Vagina (tissue), 2 donors: ENCODE measurements at regions not wholly inside any gene's neighbourhood (a gene's known extent, or its start where the extent isn't known, plus 50 kb on each side); places are given as distances from the start of the nearest gene placed in this dataset.
"Not testable (repeated sequence)": the region's sequence is repeated elsewhere in the genome, so short reads cannot be mapped to it uniquely, and the experiment has no call there.

Experiments
- DNase-seq, 2 donors: peaks; one replicate each; pipeline ENCODE4 v3.0.0-alpha.2; 2017; ENCODE audit errors: extremely low spot score in 2 of 2
- H3K27ac ChIP-seq: fragments of 200-600 bp; sonication (generic); one replicate; pipeline ENCODE4 v1.5.1; 2019
- H3K27me3 ChIP-seq: fragments of 200-600 bp; sonication (generic); one replicate; pipeline ENCODE4 v1.5.1; 2019
- H3K36me3 ChIP-seq, 2 donors: fragments of 200-600 bp; sonication (generic); one replicate each; pipeline ENCODE4 v1.5.1; 2017 to 2019
- H3K4me1 ChIP-seq: fragments of 200-600 bp; sonication (generic); one replicate; pipeline ENCODE4 v1.5.1; 2019
- H3K4me3 ChIP-seq, 2 donors: fragments of 200-600 bp; sonication (generic); 1 replicate in 1 of 2; 2 replicates in 1 of 2; pipeline ENCODE4 v1.5.1; 2016 to 2019
- H3K9me3 ChIP-seq: fragments of 200-600 bp; sonication (generic); one replicate; pipeline ENCODE4 v1.5.1; 2019
- POLR2A ChIP-seq, 2 donors: fragments of 450-650 bp; IDR thresholded peaks; one replicate each; pipeline ENCODE4 v1.6.1; 2017; ENCODE audit warnings: antibody characterized with exemption in 2 of 2, mild to moderate bottlenecking in 2 of 2, moderate library complexity in 2 of 2
- POLR2AphosphoS5 ChIP-seq, 2 donors: sonication (generic); formaldehyde crosslinking; IDR thresholded peaks; one replicate each; pipeline ENCODE4 v1.9.0; 2017; ENCODE audit warnings: antibody characterized with exemption in 2 of 2, mild to moderate bottlenecking in 2 of 2, low read depth in 1 of 2; ENCODE audit not compliant: insufficient read depth in 1 of 2
- intact Hi-C: fragments of 100-400 bp; cut with DNase I; formaldehyde crosslinking; loops from one replicate; pipeline ENCODE4 v1.15.1; 2023
- TF ChIP-seq, protein P1 (sequence below), 3 experiments: fragments of 450-650 bp in 2 of 3; fragments of 200-600 bp in 1 of 3; sonication (generic) in 1 of 3; IDR thresholded peaks; one replicate each; pipeline ENCODE4 v1.5.1; 2017 to 2019; ENCODE audit warnings: antibody characterized with exemption in 3 of 3, mild to moderate bottlenecking in 2 of 3, moderate library complexity in 2 of 3

DNA sequence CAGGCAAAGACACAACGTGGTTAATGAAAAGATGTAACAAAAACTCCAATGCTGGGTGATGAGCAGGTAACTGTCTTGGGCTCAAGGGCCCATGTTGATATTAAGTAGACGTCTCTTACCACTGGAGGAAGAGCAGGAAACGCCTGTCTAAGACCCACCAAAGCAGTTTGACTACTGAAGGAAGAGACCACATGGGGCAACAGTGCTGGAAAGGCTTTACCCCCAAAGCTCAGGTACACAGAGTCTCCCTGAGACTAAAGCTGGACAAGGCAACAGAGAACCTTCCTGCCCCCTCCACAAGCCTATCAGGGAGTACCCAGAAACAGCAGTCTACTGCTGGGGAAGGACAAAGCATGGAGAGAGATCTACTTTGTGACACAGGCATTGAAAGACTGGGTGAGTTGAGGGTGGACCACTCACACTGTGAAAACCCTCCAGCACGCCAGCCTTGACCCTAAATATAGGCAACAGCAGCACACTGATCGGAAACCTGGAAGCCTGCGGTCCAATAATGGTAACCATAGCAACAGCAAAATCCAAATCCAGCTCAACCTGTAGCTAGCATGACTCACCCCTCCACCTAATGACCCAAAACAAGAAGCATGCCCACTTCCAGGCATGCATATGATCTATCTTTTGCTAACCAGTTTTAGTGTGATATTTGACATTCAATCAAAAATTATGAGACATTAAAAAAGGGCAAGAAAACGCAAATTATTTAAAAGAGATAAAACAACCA, 270.5 kb upstream of the SDK2 start:
- Histone ChIP-seq H3K4me1 (no peaks in the 10 kb centered on the region), H3K9me3 (peaks cover 5% of the 10 kb centered on the region), H3K27ac (no peak overlapping the region), H3K27me3 (no peaks in the 10 kb centered on the region), H3K36me3 (no peaks in the 10 kb centered on the region), H3K4me3 (no peak overlapping the region)
- no peak for TF ChIP-seq POLR2A (IDR thresholded peaks at IDR 0.05)
- TF ChIP-seq, protein P1, sequence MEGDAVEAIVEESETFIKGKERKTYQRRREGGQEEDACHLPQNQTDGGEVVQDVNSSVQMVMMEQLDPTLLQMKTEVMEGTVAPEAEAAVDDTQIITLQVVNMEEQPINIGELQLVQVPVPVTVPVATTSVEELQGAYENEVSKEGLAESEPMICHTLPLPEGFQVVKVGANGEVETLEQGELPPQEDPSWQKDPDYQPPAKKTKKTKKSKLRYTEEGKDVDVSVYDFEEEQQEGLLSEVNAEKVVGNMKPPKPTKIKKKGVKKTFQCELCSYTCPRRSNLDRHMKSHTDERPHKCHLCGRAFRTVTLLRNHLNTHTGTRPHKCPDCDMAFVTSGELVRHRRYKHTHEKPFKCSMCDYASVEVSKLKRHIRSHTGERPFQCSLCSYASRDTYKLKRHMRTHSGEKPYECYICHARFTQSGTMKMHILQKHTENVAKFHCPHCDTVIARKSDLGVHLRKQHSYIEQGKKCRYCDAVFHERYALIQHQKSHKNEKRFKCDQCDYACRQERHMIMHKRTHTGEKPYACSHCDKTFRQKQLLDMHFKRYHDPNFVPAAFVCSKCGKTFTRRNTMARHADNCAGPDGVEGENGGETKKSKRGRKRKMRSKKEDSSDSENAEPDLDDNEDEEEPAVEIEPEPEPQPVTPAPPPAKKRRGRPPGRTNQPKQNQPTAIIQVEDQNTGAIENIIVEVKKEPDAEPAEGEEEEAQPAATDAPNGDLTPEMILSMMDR (IDR thresholded peaks at IDR 0.05), result no peak
- no peak for TF ChIP-seq POLR2AphosphoS5 (IDR thresholded peaks at IDR 0.05; ENCODE audit: insufficient read depth in 1 of 2, low read depth in 1 of 2)
- peak in 1 of 2 donors; percentile 56 for DNase-seq
- intact Hi-C loops, result no loop called here

DNA sequence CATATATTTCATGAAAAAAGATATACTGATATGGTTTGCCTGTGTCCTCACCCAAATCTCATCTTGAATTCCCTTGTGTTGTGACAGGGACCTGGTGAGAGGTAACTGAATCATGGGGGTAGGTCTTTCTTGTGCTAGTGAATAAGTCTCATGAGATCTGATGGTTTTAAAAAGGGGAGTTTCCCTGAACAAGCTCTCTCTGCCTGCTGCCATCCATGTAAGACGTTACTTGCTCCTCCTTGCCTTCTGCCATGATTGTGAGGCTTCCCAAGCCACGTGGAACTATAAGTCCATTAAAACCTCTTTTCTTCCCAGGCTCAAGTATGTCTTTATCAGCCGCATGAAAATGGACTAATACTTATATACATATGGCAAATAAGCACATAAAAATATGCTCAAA, 274.8 kb upstream of the SDK2 start:
- H3K4me1 ChIP-seq, intact Hi-C loops, H3K9me3 ChIP-seq, H3K27ac ChIP-seq, H3K4me3 ChIP-seq, H3K36me3 ChIP-seq, H3K27me3 ChIP-seq: not testable (repeated sequence)
- peak in 1 of 2 donors; percentile 32 for DNase-seq

DNA sequence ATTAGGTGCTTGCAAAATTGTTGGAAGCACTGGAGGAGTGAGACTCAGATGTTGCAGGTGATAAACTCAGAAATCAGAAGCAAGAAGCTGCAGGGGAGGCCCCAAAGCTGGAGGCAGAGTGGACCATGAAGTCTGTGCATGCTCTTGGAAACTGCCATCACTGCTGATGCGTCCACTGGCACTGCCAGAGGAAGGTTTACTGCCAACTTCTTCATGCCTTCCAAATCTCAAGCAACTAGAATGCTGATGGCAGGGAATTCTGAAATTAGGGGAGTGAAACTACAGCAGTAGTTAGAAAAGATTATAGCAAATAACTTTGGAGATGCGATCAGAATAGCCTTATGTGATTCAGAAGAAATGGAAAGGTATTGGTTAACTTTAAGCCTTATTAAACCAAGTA, 277.1 kb upstream of the SDK2 start:
- no peaks in the 10 kb centered on the region for H3K9me3 ChIP-seq
- H3K4me3 ChIP-seq, result no peak overlapping the region
- H3K27me3 ChIP-seq, result no peaks in the 10 kb centered on the region
- no peak overlapping the region for H3K27ac ChIP-seq
- no peaks in the 10 kb centered on the region for H3K4me1 ChIP-seq
- DNase-seq, result no peak
- H3K36me3 ChIP-seq, result no peaks in the 10 kb centered on the region
- intact Hi-C loops, result no loop called here
- TF ChIP-seq POLR2AphosphoS5 (IDR thresholded peaks at IDR 0.05; ENCODE audit: insufficient read depth in 1 of 2, low read depth in 1 of 2) (no peak), POLR2A (IDR thresholded peaks at IDR 0.05) (no peak)
- TF ChIP-seq, protein P1 (IDR thresholded peaks at IDR 0.05), result no peak

DNA sequence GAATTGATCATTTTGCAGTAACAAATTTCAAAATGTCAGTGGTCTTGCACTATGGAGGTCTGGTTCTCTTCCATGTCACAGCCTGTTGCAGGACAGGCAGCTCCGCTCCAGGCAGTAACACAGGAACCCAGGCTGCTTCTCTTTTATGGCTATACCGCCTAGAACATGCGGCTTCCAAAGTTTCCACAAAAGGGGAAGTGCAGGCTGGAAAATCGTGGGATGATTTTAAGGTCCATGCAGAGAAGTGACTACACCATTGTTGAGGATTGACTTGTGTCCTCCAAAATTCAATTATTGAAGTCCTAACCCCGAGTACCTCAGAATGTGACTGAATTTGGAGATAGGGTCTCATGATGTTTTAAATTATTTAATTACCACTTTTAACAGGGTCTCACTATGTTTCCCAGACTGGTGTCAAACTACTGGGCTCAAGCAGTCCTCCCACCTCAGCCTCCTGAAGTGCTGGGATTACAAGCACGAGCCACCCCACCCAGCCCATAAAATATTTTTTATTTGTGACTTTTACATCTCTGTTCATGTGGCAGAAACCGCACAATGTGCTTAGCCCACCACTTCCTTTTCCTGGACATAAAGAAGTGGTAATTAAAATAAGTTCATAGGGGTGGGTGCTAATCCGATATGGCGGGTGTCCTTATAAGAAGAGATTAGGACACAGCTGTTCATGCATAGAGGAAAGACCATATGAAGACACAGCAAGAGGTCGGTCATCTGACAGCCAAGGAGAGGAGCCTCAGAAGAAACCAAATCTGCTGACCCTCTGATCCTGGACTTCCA, 279.2 kb upstream of the RPL38 start:
- H3K9me3 ChIP-seq, result no peaks in the 10 kb centered on the region
- no peak overlapping the region for H3K4me3 ChIP-seq
- no peak overlapping the region for H3K27ac ChIP-seq
- TF ChIP-seq, protein P1 (IDR thresholded peaks at IDR 0.05), result no peak
- TF ChIP-seq POLR2AphosphoS5 (IDR thresholded peaks at IDR 0.05; ENCODE audit: insufficient read depth in 1 of 2, low read depth in 1 of 2) (no peak), POLR2A (IDR thresholded peaks at IDR 0.05) (no peak)
- intact Hi-C loops, result no loop called here
- no peaks in the 10 kb centered on the region for H3K27me3 ChIP-seq
- peak in 1 of 2 donors; percentile 42 for DNase-seq
- H3K4me1 ChIP-seq, result no peaks in the 10 kb centered on the region
- no peaks in the 10 kb centered on the region for H3K36me3 ChIP-seq

DNA sequence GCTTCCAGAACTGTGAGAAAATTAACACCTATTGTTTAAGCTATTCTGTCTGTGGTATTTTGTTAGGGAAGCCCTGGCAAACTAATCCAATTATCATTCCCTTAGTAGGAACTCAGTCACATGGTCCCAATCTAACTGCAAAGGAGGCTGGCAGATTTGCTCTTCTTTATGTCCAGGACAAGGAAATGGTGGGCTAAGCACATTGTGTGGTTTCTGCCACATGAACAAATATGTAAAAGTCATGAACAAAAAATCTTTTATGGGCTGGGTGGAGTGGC, 278.6 kb upstream of the RPL38 start:
- no peak overlapping the region for H3K4me3 ChIP-seq
- no peaks in the 10 kb centered on the region for H3K9me3 ChIP-seq
- TF ChIP-seq, protein P1 (IDR thresholded peaks at IDR 0.05), result no peak
- no peak for TF ChIP-seq POLR2AphosphoS5 (IDR thresholded peaks at IDR 0.05; ENCODE audit: insufficient read depth in 1 of 2, low read depth in 1 of 2)
- TF ChIP-seq POLR2A (IDR thresholded peaks at IDR 0.05), result no peak
- peak in 1 of 2 donors; percentile 13 for DNase-seq
- no peak overlapping the region for H3K27ac ChIP-seq
- intact Hi-C loops, result no loop called here
- no peaks in the 10 kb centered on the region for H3K4me1 ChIP-seq
- no peaks in the 10 kb centered on the region for H3K36me3 ChIP-seq
- H3K27me3 ChIP-seq, result no peaks in the 10 kb centered on the region
